ENCODE measurements at regions not wholly inside any gene's neighbourhood (a gene's known extent, or its start where the extent isn't known, plus 50 kb on each side); places are given as distances from the start of the nearest gene placed in this dataset.
"Not testable (repeated sequence)": the region's sequence is repeated elsewhere in the genome, so short reads cannot be mapped to it uniquely, and the experiment has no call there.

DNA sequence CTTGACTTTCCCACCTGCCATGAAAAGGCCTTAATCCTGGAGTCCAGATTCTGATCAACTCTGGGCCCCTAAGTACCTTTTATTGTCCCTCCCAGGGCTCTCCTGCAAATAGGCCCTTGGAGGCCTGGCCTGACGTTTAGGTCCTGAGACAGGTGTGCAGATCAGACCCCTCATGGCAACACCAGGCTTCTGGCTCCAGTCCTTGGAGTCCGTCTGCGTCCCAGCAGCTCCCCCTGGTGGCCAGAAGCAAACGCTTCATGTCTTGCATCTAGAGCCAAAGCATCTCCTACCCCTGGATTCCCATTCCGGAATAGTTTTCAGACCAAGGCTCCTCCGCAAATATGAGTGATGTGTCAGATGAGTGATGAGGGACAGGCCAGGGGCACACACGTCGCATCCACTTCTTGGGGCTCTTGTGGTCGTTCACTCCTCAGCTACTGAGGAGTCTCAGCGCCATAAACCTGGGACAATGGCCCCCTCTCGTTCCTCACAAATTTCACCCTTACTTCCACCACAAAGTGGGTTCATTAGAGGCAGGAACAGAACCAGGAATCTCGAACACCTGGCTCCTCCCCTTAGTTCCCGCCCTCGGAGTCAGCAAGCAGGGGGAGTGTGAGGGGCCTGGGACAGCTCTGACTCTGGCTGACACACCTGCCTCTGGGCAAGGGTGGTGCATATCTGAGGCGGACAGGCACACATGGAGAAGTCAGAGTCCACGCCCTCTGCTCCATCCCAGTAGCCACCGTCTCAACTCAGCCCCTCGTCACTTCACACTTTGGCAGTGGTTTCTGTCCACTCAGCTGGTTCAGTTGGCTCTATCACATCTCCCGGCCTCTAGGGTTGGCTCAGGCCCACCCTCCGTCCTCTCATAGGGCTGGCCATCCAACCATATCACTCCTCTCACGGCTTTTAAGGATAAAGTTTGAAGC, 77.9 kb upstream of the PWP1 start:
- intact Hi-C loops (cut with micrococcal nuclease; ENCODE audit: unreplicated experiment): loop anchor here (1.0 kb wide), 1 partner anchor 475 kb away; no protein-coding TSS in a partner anchor
- DNase-seq (ENCODE audit: low spot score): peak; percentile 80
- H3K4me1 ChIP-seq (ENCODE audit: insufficient read depth, low read length, poor library complexity, severe bottlenecking): no peaks in the 10 kb centered on the region
- no TSS peak for BruUV-seq (replicated peaks)
- H3K9me3 ChIP-seq (ENCODE audit: low read length): no peaks in the 10 kb centered on the region
- no peak overlapping the region for H3K4me3 ChIP-seq (ENCODE audit: low read depth, low read length, poor library complexity, severe bottlenecking)
- H3K36me3 ChIP-seq (ENCODE audit: insufficient read depth, low read length): no peaks in the 10 kb centered on the region
- no peak overlapping the region for H2AFZ ChIP-seq (ENCODE audit: low read length)
- H4K20me1 ChIP-seq (ENCODE audit: insufficient read depth, low read length): no peaks in the 10 kb centered on the region
- no peak overlapping the region for H3K4me2 ChIP-seq (ENCODE audit: low read length)
- H3K9me2 ChIP-seq (ENCODE audit: insufficient read depth, low read length): no peaks in the 10 kb centered on the region
- ChIA-PET POLR2A (no interaction called here), CTCF (ENCODE audit: unreplicated experiment) (interaction anchor here (0.6 kb wide), 1 partner anchor 777 kb away, joined by 3 read pairs; no protein-coding TSS in a partner anchor)
- no peak overlapping the region for H3K27ac ChIP-seq (ENCODE audit: low read depth, low read length, poor library complexity, severe bottlenecking)
- no peaks in the 10 kb centered on the region for H3K79me2 ChIP-seq (ENCODE audit: insufficient read depth, low read depth, low read length)
- TF ChIP-seq EZH2phosphoT487 (IDR thresholded peaks at IDR 0.05; ENCODE audit: borderline replicate concordance, low read depth, low read length) (no peak), CTCF (conservative IDR thresholded peaks at IDR 0.05; ENCODE audit: low read length) (peak; percentile 90)

DNA sequence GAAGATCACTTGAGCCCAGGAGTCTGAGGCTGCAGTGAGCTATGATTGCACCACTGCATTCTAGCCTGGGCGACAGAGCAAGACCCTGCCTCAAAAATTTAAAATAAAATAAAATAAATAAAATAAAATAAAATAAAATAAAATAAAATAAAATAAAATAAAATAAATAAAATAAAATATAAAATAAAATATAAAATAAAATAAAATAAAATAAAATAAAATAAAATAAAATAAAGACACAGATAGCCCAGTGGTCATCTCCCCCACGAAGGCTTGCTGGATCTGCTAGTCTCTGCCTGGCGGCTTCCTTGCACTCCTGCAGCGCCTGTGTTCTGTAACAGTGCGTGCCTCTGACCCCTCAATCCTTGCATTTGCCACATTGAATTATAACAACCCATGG, 76.8 kb upstream of the PWP1 start:
- H4K20me1 ChIP-seq (ENCODE audit: insufficient read depth, low read length); H3K9me3 ChIP-seq (ENCODE audit: low read length); H3K79me2 ChIP-seq (ENCODE audit: insufficient read depth, low read depth, low read length); H3K4me2 ChIP-seq (ENCODE audit: low read length); H2AFZ ChIP-seq (ENCODE audit: low read length); intact Hi-C loops (cut with micrococcal nuclease; ENCODE audit: unreplicated experiment); H3K36me3 ChIP-seq (ENCODE audit: insufficient read depth, low read length); BruUV-seq (replicated peaks); H3K4me3 ChIP-seq (ENCODE audit: low read depth, low read length, poor library complexity, severe bottlenecking); H3K9me2 ChIP-seq (ENCODE audit: insufficient read depth, low read length); H3K27ac ChIP-seq (ENCODE audit: low read depth, low read length, poor library complexity, severe bottlenecking); DNase-seq (ENCODE audit: low spot score); CTCF ChIA-PET (ENCODE audit: unreplicated experiment); H3K4me1 ChIP-seq (ENCODE audit: insufficient read depth, low read length, poor library complexity, severe bottlenecking): not testable (repeated sequence)
- POLR2A ChIA-PET: interaction anchor here (1.6 kb wide), 1 partner anchor 477 kb away, joined by 3 read pairs; no protein-coding TSS in a partner anchor

GRCh38 chr12:107610021-107610859, 75.4 kb upstream of the PWP1 start:
- BruUV-seq (replicated peaks): no TSS peak
- H3K27ac ChIP-seq (ENCODE audit: low read depth, low read length, poor library complexity, severe bottlenecking): no peak overlapping the region
- ChIA-PET CTCF (ENCODE audit: unreplicated experiment) (no interaction called here), POLR2A (interaction anchor here (1.6 kb wide), 1 partner anchor 478 kb away, joined by 3 read pairs; no protein-coding TSS in a partner anchor)
- H3K4me3 ChIP-seq (ENCODE audit: low read depth, low read length, poor library complexity, severe bottlenecking): no peak overlapping the region
- peak; percentile 85 for TF ChIP-seq CTCF (conservative IDR thresholded peaks at IDR 0.05; ENCODE audit: low read length)
- TF ChIP-seq EZH2phosphoT487 (IDR thresholded peaks at IDR 0.05; ENCODE audit: borderline replicate concordance, low read depth, low read length): no peak
- no peaks in the 10 kb centered on the region for H3K79me2 ChIP-seq (ENCODE audit: insufficient read depth, low read depth, low read length)
- no peaks in the 10 kb centered on the region for H3K9me2 ChIP-seq (ENCODE audit: insufficient read depth, low read length)
- no peaks in the 10 kb centered on the region for H3K36me3 ChIP-seq (ENCODE audit: insufficient read depth, low read length)
- no peak overlapping the region for H2AFZ ChIP-seq (ENCODE audit: low read length)
- DNase-seq (ENCODE audit: low spot score): peak; percentile 38
- no peak overlapping the region for H3K4me2 ChIP-seq (ENCODE audit: low read length)
- H3K4me1 ChIP-seq (ENCODE audit: insufficient read depth, low read length, poor library complexity, severe bottlenecking): no peaks in the 10 kb centered on the region
- H3K9me3 ChIP-seq (ENCODE audit: low read length): no peaks in the 10 kb centered on the region
- intact Hi-C loops (cut with micrococcal nuclease; ENCODE audit: unreplicated experiment): no loop called here
- H4K20me1 ChIP-seq (ENCODE audit: insufficient read depth, low read length): no peaks in the 10 kb centered on the region
